Stomach (tissue), 4 donors: ENCODE measurements at regions not wholly inside any gene's neighbourhood (a gene's known extent, or its start where the extent isn't known, plus 50 kb on each side); places are given as distances from the start of the nearest gene placed in this dataset.

Experiments used
- CTCF ChIP-seq, 7 experiments: fragments of 450-650 bp in 4 of 7; fragments of 200-600 bp in 3 of 7; sonication (generic) in 3 of 7; IDR thresholded peaks; one replicate each; pipeline ENCODE4 v1.5.1; 2016 to 2019; ENCODE audit warnings: antibody characterized with exemption in 7 of 7, control low read depth in 2 of 7, mild to moderate bottlenecking in 1 of 7
- EP300 ChIP-seq: sonication (generic); formaldehyde crosslinking; IDR thresholded peaks from one replicate; pipeline ENCODE4 v1.6.1; 2017; ENCODE audit warnings: antibody characterized with exemption
- POLR2A ChIP-seq, 4 donors: fragments of 450-650 bp; IDR thresholded peaks; one replicate each; pipeline ENCODE4 v1.6.1; 2016; ENCODE audit warnings: antibody characterized with exemption in 4 of 4, control low read depth in 2 of 4, mild to moderate bottlenecking in 1 of 4, moderate library complexity in 1 of 4

GRCh38 chr3:151541178-151541577 is 80.3 kb upstream of the IGSF10 start:
- TF ChIP-seq POLR2A (IDR thresholded peaks at IDR 0.05) (no peak), CTCF (IDR thresholded peaks at IDR 0.05) (no peak), EP300 (no peak)
